Karpas-422 (cell line): ENCODE measurements at regions not wholly inside any gene's neighbourhood (a gene's known extent, or its start where the extent isn't known, plus 50 kb on each side); places are given as distances from the start of the nearest gene placed in this dataset.

Experiments
- DNase-seq: peaks from one replicate; pipeline ENCODE4 v3.0.0-alpha.2; 2015
- H2AFZ ChIP-seq: fragments of 200-600 bp; sonication (generic); 2 replicates; pipeline ENCODE4 v1.6.1; 2014; ENCODE audit warnings: antibody characterized with exemption, low read length, mixed read lengths
- H3K27ac ChIP-seq: fragments of 200-600 bp; sonication (generic); 2 replicates; pipeline ENCODE4 v1.5.1; 2014; ENCODE audit warnings: mild to moderate bottlenecking, low read length, moderate library complexity
- H3K27me3 ChIP-seq: fragments of 200-600 bp; sonication (generic); 2 replicates; pipeline ENCODE4 v1.6.1; 2014; ENCODE audit warnings: low read length, mixed read lengths
- H3K36me3 ChIP-seq: fragments of 200-600 bp; sonication (generic); 2 replicates; pipeline ENCODE4 v1.6.1; 2014; ENCODE audit warnings: low read length, mixed read lengths; ENCODE audit not compliant: insufficient read depth
- H3K4me1 ChIP-seq: fragments of 200-600 bp; sonication (generic); 2 replicates; pipeline ENCODE4 v1.6.1; 2014; ENCODE audit warnings: mild to moderate bottlenecking, low read length, mixed read lengths
- H3K4me2 ChIP-seq: fragments of 200-600 bp; sonication (generic); 2 replicates; pipeline ENCODE4 v1.6.1; 2014; ENCODE audit warnings: low read length, low read depth, mild to moderate bottlenecking; ENCODE audit not compliant: poor library complexity, severe bottlenecking
- H3K4me3 ChIP-seq: fragments of 200-600 bp; sonication (generic); 2 replicates; pipeline ENCODE4 v1.5.1; 2014; ENCODE audit warnings: mild to moderate bottlenecking, antibody characterized with exemption, low read length, mixed read lengths
- H3K79me2 ChIP-seq: fragments of 200-600 bp; sonication (generic); 2 replicates; pipeline ENCODE4 v1.6.1; 2014; ENCODE audit warnings: mild to moderate bottlenecking, low read length, mixed read lengths
- H3K9ac ChIP-seq: fragments of 200-600 bp; sonication (generic); 2 replicates; pipeline ENCODE4 v1.6.0; 2014; ENCODE audit warnings: low read length
- H3K9me2 ChIP-seq: fragments of 200-600 bp; sonication (generic), shearing (Covaris generic); replicated peaks from 2 replicates; pipeline ENCODE4 v1.6.0; 2014; ENCODE audit warnings: mild to moderate bottlenecking, low read length, moderate library complexity; ENCODE audit not compliant: insufficient read depth
- H3K9me3 ChIP-seq: fragments of 300-700, 200-600 bp; sonication (generic); 2 replicates; pipeline ENCODE4 v1.6.1; 2014; ENCODE audit warnings: low read length, mixed read lengths
- H4K20me1 ChIP-seq: fragments of 200-600 bp; sonication (generic); 2 replicates; pipeline ENCODE4 v1.6.1; 2014; ENCODE audit warnings: mild to moderate bottlenecking, antibody characterized with exemption, low read length, low read depth; ENCODE audit not compliant: insufficient read depth

DNA sequence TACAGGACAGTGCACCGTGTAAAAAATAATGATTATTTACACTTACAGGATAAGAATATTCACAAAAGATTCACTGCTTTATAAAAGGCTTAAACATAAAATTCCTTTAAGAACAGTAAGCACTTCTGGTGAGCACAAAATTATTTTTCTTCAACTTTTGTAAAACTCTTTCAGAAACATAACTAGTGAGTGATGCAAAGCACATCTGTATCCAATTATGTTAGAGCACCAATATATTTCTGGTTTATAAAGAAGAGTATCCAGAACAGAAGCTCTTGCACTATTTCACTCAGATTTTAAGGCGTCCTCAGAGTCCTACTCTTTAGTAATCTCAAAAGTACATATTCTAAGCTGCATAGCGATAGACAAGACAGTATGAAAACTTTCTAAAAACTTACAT lies 276.0 kb downstream of the C4orf33 start:
- Histone ChIP-seq H3K9ac (no peak overlapping the region), H3K4me3 (no peak overlapping the region), H4K20me1 (no peaks in the 10 kb centered on the region), H3K9me2 (no peaks in the 10 kb centered on the region), H3K27ac (no peak overlapping the region), H3K36me3 (no peaks in the 10 kb centered on the region), H2AFZ (no peak overlapping the region), H3K9me3 (no peaks in the 10 kb centered on the region), H3K79me2 (no peaks in the 10 kb centered on the region), H3K27me3 (no peaks in the 10 kb centered on the region), H3K4me1 (no peaks in the 10 kb centered on the region), H3K4me2 (no peak overlapping the region)
- DNase-seq, result no peak

DNA sequence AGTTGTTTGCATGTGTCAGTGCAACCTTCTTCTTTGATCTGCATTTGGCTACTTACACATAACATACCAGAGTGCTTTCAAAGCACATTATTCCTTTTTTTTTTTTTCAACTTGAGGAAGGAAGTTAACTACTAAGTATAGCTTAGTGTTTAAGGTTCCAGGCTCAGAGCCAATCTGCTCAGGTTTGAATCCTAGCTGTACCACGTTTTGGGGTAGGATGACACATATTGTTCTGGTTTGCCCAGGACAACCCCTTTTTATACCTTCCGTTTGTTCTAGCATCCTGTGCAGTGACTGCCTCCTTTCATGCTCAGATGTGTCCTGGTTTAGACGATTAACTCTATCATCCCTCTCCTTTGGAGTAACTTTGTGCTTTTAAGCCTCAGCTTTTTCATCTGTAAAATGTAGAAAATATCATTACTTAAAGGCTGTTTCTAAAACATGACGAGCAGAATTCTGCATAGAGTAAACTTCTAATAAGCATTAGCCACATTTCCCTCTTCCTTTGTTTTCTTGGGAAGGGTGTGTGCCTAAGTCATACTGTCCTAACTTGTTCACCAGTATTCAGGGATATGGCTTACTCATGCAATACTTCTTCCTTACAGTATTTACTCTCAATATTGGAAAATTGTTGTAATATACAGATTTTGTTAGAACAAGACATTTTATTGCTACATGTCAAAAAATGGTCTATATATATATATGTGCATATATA lies 281.3 kb downstream of the C4orf33 start:
- no peak for DNase-seq
- Histone ChIP-seq H4K20me1 (no peaks in the 10 kb centered on the region), H3K9me2 (no peaks in the 10 kb centered on the region), H3K4me2 (no peak overlapping the region), H2AFZ (no peak overlapping the region), H3K79me2 (no peaks in the 10 kb centered on the region), H3K9ac (no peak overlapping the region), H3K9me3 (no peaks in the 10 kb centered on the region), H3K4me3 (no peak overlapping the region), H3K36me3 (no peaks in the 10 kb centered on the region), H3K27ac (no peak overlapping the region), H3K27me3 (no peaks in the 10 kb centered on the region), H3K4me1 (no peaks in the 10 kb centered on the region)

GRCh38 chr4:129378364-129378763 lies 282.4 kb downstream of the C4orf33 start:
- Histone ChIP-seq H2AFZ (no peak overlapping the region), H4K20me1 (no peaks in the 10 kb centered on the region), H3K4me3 (no peak overlapping the region), H3K27ac (no peak overlapping the region), H3K27me3 (no peaks in the 10 kb centered on the region), H3K4me2 (no peak overlapping the region), H3K9ac (no peak overlapping the region), H3K4me1 (no peaks in the 10 kb centered on the region), H3K79me2 (no peaks in the 10 kb centered on the region), H3K9me2 (no peaks in the 10 kb centered on the region), H3K36me3 (no peaks in the 10 kb centered on the region), H3K9me3 (no peaks in the 10 kb centered on the region)
- no peak for DNase-seq

- no peak overlapping the region for H3K27ac ChIP-seq
- H4K20me1 ChIP-seq, result no peaks in the 10 kb centered on the region
- H3K4me3 ChIP-seq, result no peak overlapping the region
- no peaks in the 10 kb centered on the region for H3K79me2 ChIP-seq
- DNase-seq, result no peak
- H3K9me3 ChIP-seq, result no peaks in the 10 kb centered on the region
- H3K4me1 ChIP-seq, result no peaks in the 10 kb centered on the region
- H3K9me2 ChIP-seq, result no peaks in the 10 kb centered on the region
- no peak overlapping the region for H3K9ac ChIP-seq
- no peaks in the 10 kb centered on the region for H3K36me3 ChIP-seq
- H3K27me3 ChIP-seq, result no peaks in the 10 kb centered on the region
- H2AFZ ChIP-seq, result no peak overlapping the region
- H3K4me2 ChIP-seq, result no peak overlapping the region
Observed at GRCh38 chr4:129379429-129379828, 283.5 kb downstream of the C4orf33 start.

GRCh38 chr4:129384974-129385373 lies 289.0 kb downstream of the C4orf33 start:
- Histone ChIP-seq H3K27ac (no peak overlapping the region), H3K36me3 (no peaks in the 10 kb centered on the region)

DNA sequence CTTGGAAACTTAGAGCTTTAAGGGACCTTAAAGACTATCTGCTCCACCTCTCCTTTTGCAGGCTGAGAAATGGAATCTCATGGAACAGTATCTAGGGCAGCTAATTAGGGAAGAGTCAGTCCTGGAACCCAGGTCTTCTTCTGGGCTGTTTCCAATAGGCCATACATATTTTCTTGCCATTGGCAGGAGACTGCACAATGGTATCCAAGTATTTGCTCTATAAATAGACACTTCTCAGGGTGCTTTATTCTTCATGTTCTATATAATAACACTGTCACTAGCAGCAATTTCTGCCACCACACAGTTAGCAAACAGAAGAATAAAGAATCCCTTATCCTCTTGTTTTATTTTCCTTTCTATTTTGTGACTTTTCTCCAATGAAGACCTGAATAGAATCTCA lies 291.7 kb downstream of the C4orf33 start:
- Histone ChIP-seq H3K4me2 (no peak overlapping the region), H3K4me1 (no peaks in the 10 kb centered on the region), H3K27me3 (no peaks in the 10 kb centered on the region), H3K27ac (no peak overlapping the region), H3K79me2 (no peaks in the 10 kb centered on the region), H3K4me3 (no peak overlapping the region), H2AFZ (no peak overlapping the region), H3K9me3 (no peaks in the 10 kb centered on the region), H3K36me3 (no peaks in the 10 kb centered on the region), H4K20me1 (no peaks in the 10 kb centered on the region), H3K9me2 (no peaks in the 10 kb centered on the region), H3K9ac (no peak overlapping the region)
- no peak for DNase-seq

More at GRCh38 chr4:129384974-129385373, 289.0 kb downstream of the C4orf33 start:
- Histone ChIP-seq H3K9me2 (no peaks in the 10 kb centered on the region), H3K4me1 (no peaks in the 10 kb centered on the region), H3K4me3 (no peak overlapping the region), H3K27me3 (no peaks in the 10 kb centered on the region), H3K79me2 (no peaks in the 10 kb centered on the region), H3K4me2 (no peak overlapping the region), H2AFZ (no peak overlapping the region), H3K9ac (no peak overlapping the region), H4K20me1 (no peaks in the 10 kb centered on the region), H3K9me3 (no peaks in the 10 kb centered on the region)
- DNase-seq, result no peak

DNA sequence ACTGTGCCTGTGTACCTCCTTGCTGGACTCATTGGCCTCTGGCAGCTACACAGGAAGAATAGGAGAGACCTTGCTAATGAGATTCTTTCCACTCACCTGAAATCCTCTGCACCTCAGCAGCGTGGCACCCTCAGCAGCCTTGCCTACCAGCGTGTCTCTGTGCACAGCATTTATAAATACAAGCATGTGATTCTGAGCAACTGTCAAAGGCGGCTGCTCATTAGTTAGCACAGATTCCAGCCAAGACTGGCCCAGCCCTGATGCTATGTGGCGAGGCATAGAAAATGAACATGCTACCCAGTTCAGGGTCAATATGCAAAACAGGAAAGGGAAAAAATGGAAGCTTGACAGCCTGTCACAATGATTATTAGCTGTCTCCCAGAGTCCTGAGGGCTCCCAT lies 298.0 kb downstream of the C4orf33 start:
- Histone ChIP-seq H3K9me2 (no peaks in the 10 kb centered on the region), H3K36me3 (no peaks in the 10 kb centered on the region), H3K79me2 (no peaks in the 10 kb centered on the region), H3K4me1 (no peaks in the 10 kb centered on the region), H3K4me3 (no peak overlapping the region), H3K4me2 (no peak overlapping the region), H4K20me1 (no peaks in the 10 kb centered on the region), H3K9ac (no peak overlapping the region), H3K27ac (no peak overlapping the region), H2AFZ (no peak overlapping the region), H3K27me3 (no peaks in the 10 kb centered on the region), H3K9me3 (no peaks in the 10 kb centered on the region)
- DNase-seq, result no peak

DNA sequence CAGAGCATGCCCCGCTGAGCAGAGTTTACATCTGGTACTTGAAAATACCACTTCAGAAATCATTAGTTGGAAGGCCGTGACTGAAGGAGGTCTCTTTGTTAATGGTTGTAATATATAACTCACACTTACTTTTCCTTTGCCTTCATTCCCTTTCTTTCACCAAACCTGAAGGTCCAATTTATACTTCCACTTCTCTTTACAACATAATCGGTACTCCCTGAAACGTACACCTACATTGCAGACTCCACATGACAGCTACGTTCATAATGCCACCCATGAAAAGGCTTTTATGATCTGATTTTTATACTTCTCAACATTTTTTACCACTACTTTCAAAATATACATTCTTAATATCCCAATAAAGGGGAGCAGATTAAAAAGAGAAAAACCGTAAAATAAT lies 298.7 kb downstream of the C4orf33 start:
- H3K9me3 ChIP-seq, result no peaks in the 10 kb centered on the region
- no peaks in the 10 kb centered on the region for H3K36me3 ChIP-seq
- H3K27ac ChIP-seq, result no peak overlapping the region
- no peak overlapping the region for H3K4me3 ChIP-seq
- H3K79me2 ChIP-seq, result no peaks in the 10 kb centered on the region
- no peaks in the 10 kb centered on the region for H3K4me1 ChIP-seq
- no peaks in the 10 kb centered on the region for H4K20me1 ChIP-seq
- no peak overlapping the region for H3K4me2 ChIP-seq
- no peaks in the 10 kb centered on the region for H3K9me2 ChIP-seq
- H2AFZ ChIP-seq, result no peak overlapping the region
- DNase-seq, result no peak
- H3K27me3 ChIP-seq, result no peaks in the 10 kb centered on the region
- H3K9ac ChIP-seq, result no peak overlapping the region
